Right lobe of liver (tissue), 4 donors: ENCODE measurements at regions not wholly inside any gene's neighbourhood (a gene's known extent, or its start where the extent isn't known, plus 50 kb on each side); places are given as distances from the start of the nearest gene placed in this dataset.

Source experiments
- CTCF ChIP-seq, 4 donors: fragments of 200-600 bp in 3 of 4; fragments of 450-650 bp in 1 of 4; IDR thresholded peaks; one replicate each; pipeline versions ENCODE4 v1.5.1 to v1.8.0; 2016 to 2022; ENCODE audit warnings: antibody characterized with exemption in 4 of 4, mild to moderate bottlenecking in 2 of 4
- POLR2A ChIP-seq: fragments of 450-650 bp; IDR thresholded peaks from one replicate; pipeline ENCODE4 v1.6.1; 2017; ENCODE audit warnings: antibody characterized with exemption, mild to moderate bottlenecking
- donor health status: DM: no; HTN: no; CAD: no.
- donor health status: DM: no; HTN: no; CAD: no.
- donor health status: DM: no; HTN: yes; CAD: no.

- TF ChIP-seq CTCF (IDR thresholded peaks at IDR 0.05): no peak
- no peak for TF ChIP-seq POLR2A
These were observed 112.8 kb downstream of the RIPK4 start for GRCh38 chr21:41653954-41654491.
